Neural cell (in vitro differentiated cells): ENCODE measurements at regions not wholly inside any gene's neighbourhood (a gene's known extent, or its start where the extent isn't known, plus 50 kb on each side); places are given as distances from the start of the nearest gene placed in this dataset.

Experiments
- H2AFZ ChIP-seq: fragments of 200-600, 300-800 bp; sonication (generic), shearing (Covaris generic); 2 replicates; pipeline ENCODE4 v1.6.0; 2014; ENCODE audit warnings: low read depth, mild to moderate bottlenecking, antibody characterized with exemption, low read length, moderate library complexity
- H3F3A ChIP-seq: fragments of 200-600 bp; shearing (Covaris generic); 2 replicates; pipeline ENCODE4 v1.6.1; 2016; ENCODE audit warnings: mild to moderate bottlenecking, moderate library complexity, mixed read lengths, antibody characterized with exemption, low read length; ENCODE audit not compliant: insufficient read depth, poor library complexity, severe bottlenecking
- H3K27ac ChIP-seq: fragments of 200-600, 300-800 bp; sonication (generic), shearing (Covaris generic); 2 replicates; pipeline ENCODE4 v1.5.1; 2014; ENCODE audit warnings: mild to moderate bottlenecking, low read length, moderate library complexity
- H3K27me3 ChIP-seq: fragments of 300-800, 200-600 bp; sonication (generic), shearing (Covaris generic); 2 replicates; pipeline ENCODE4 v1.6.0; 2014; ENCODE audit warnings: mild to moderate bottlenecking, low read depth, low read length, moderate library complexity; ENCODE audit not compliant: insufficient read depth
- H3K36me3 ChIP-seq: fragments of 300-800, 200-600 bp; sonication (generic), shearing (Covaris generic); 2 replicates; pipeline ENCODE4 v1.5.1; 2014; ENCODE audit warnings: mild to moderate bottlenecking, antibody characterized with exemption, low read length, moderate library complexity; ENCODE audit not compliant: insufficient read depth
- H3K4me2 ChIP-seq: fragments of 300-800, 200-600 bp; sonication (generic), shearing (Covaris generic); 2 replicates; pipeline ENCODE4 v1.6.0; 2014; ENCODE audit warnings: mild to moderate bottlenecking, low read length
- H3K4me3 ChIP-seq: fragments of 300-800, 200-600 bp; sonication (generic), shearing (Covaris generic); 2 replicates; pipeline ENCODE4 v1.5.1; 2014; ENCODE audit warnings: mild to moderate bottlenecking, low read length, moderate library complexity
- H3K79me2 ChIP-seq: fragments of 200-600 bp; shearing (Covaris generic); replicated peaks from 2 replicates; pipeline ENCODE4 v1.6.0; 2014; ENCODE audit warnings: mild to moderate bottlenecking, low read length, moderate library complexity; ENCODE audit not compliant: insufficient read depth
- H3K9ac ChIP-seq: fragments of 300-800, 200-600 bp; sonication (generic), shearing (Covaris generic); 2 replicates; pipeline ENCODE4 v1.6.1; 2016; ENCODE audit warnings: mild to moderate bottlenecking, low read length, mixed read lengths
- H3K9me2 ChIP-seq: fragments of 200-600 bp; shearing (Covaris generic); 2 replicates; pipeline ENCODE4 v1.6.1; 2016; ENCODE audit warnings: mild to moderate bottlenecking, low read length, mixed read lengths; ENCODE audit not compliant: insufficient read depth
- H3K9me3 ChIP-seq: fragments of 200-600, 300-800 bp; sonication (generic), shearing (Covaris generic); 2 replicates; pipeline ENCODE4 v1.6.1; 2016; ENCODE audit warnings: mild to moderate bottlenecking, mixed run types, low read length, moderate library complexity, mixed read lengths
- H4K20me1 ChIP-seq: fragments of 200-600 bp; shearing (Covaris generic); 2 replicates; pipeline ENCODE4 v1.6.1; 2016; ENCODE audit warnings: mild to moderate bottlenecking, mixed run types; ENCODE audit not compliant: insufficient read depth
- EP300 ChIP-seq: fragments of 450-650 bp; conservative IDR thresholded peaks from 2 replicates; pipeline ENCODE4 v1.6.1; 2014; ENCODE audit warnings: antibody characterized with exemption, mild to moderate bottlenecking, moderate library complexity; ENCODE audit not compliant: poor library complexity, severe bottlenecking
- EZH2 ChIP-seq: fragments of 200-600, 300-800 bp; shearing (Covaris generic), sonication (generic); IDR thresholded peaks from 2 replicates; pipeline ENCODE4 v1.6.1; 2014; ENCODE audit warnings: antibody characterized with exemption, low read length, borderline replicate concordance, mild to moderate bottlenecking; ENCODE audit not compliant: insufficient read depth, poor library complexity, severe bottlenecking
- MXI1 ChIP-seq: fragments of 450-650 bp; conservative IDR thresholded peaks from 2 replicates; pipeline ENCODE4 v1.6.1; 2014; ENCODE audit warnings: antibody characterized with exemption, mild to moderate bottlenecking; ENCODE audit not compliant: poor library complexity, severe bottlenecking
- POLR2AphosphoS5 ChIP-seq: IDR thresholded peaks from 2 replicates; pipeline ENCODE4 v1.6.1; 2012
- RAD21 ChIP-seq: fragments of 450-650 bp; conservative IDR thresholded peaks from 2 replicates; pipeline ENCODE4 v1.6.1; 2014; ENCODE audit warnings: antibody characterized with exemption, mild to moderate bottlenecking, moderate library complexity
- SMC3 ChIP-seq: fragments of 450-650 bp; conservative IDR thresholded peaks from 2 replicates; pipeline ENCODE4 v1.6.1; 2014; ENCODE audit warnings: antibody characterized with exemption, mild to moderate bottlenecking, moderate library complexity; ENCODE audit not compliant: poor library complexity
- TAF1 ChIP-seq: IDR thresholded peaks from 2 replicates; pipeline ENCODE4 v1.6.1; 2012; ENCODE audit warnings: low read depth
- TF ChIP-seq, protein P1 (sequence below): IDR thresholded peaks from 2 replicates; pipeline ENCODE4 v1.6.1; 2012; ENCODE audit warnings: borderline replicate concordance
- TF ChIP-seq, protein P2 (sequence below): fragments of 450-650 bp; IDR thresholded peaks from 2 replicates; pipeline ENCODE4 v1.5.1; 2014; ENCODE audit warnings: antibody characterized with exemption, mild to moderate bottlenecking, moderate library complexity; ENCODE audit not compliant: poor library complexity, severe bottlenecking

DNA sequence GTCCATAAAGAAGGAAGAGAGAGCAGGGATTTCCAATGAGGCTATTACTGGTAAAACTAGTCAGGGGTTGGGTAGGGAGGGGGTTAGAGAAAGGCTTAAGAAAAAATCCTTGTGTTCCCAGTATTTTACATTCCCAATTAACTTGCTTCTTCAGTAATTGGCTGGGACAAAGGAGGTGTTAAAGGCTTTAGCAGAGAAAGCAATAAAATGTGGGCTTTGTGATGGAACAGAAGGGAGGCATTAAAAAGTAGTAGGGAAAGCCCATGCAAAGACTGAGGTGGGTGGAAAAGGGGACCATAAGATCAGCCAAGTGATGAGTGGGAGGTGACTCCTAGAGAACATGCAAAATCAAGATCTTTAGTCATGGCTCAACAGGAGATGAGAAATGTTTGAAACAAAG is 1467.2 kb downstream of the RPA4 start:
- H3K79me2 ChIP-seq, result no peaks in the 10 kb centered on the region
- no peak overlapping the region for H3K9ac ChIP-seq
- H3K27me3 ChIP-seq, result no peaks in the 10 kb centered on the region
- no peaks in the 10 kb centered on the region for H3K36me3 ChIP-seq
- H3K9me2 ChIP-seq, result no peaks in the 10 kb centered on the region
- no peaks in the 10 kb centered on the region for H4K20me1 ChIP-seq
- H2AFZ ChIP-seq, result no peak overlapping the region
- no peak overlapping the region for H3K4me2 ChIP-seq
- TF ChIP-seq MXI1 (no peak), RAD21 (no peak), TAF1 (no peak), POLR2AphosphoS5 (no peak), SMC3 (no peak), EZH2 (no peak), EP300 (no peak)
- TF ChIP-seq, protein P1, sequence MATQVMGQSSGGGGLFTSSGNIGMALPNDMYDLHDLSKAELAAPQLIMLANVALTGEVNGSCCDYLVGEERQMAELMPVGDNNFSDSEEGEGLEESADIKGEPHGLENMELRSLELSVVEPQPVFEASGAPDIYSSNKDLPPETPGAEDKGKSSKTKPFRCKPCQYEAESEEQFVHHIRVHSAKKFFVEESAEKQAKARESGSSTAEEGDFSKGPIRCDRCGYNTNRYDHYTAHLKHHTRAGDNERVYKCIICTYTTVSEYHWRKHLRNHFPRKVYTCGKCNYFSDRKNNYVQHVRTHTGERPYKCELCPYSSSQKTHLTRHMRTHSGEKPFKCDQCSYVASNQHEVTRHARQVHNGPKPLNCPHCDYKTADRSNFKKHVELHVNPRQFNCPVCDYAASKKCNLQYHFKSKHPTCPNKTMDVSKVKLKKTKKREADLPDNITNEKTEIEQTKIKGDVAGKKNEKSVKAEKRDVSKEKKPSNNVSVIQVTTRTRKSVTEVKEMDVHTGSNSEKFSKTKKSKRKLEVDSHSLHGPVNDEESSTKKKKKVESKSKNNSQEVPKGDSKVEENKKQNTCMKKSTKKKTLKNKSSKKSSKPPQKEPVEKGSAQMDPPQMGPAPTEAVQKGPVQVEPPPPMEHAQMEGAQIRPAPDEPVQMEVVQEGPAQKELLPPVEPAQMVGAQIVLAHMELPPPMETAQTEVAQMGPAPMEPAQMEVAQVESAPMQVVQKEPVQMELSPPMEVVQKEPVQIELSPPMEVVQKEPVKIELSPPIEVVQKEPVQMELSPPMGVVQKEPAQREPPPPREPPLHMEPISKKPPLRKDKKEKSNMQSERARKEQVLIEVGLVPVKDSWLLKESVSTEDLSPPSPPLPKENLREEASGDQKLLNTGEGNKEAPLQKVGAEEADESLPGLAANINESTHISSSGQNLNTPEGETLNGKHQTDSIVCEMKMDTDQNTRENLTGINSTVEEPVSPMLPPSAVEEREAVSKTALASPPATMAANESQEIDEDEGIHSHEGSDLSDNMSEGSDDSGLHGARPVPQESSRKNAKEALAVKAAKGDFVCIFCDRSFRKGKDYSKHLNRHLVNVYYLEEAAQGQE, result no peak
- TF ChIP-seq, protein P2, sequence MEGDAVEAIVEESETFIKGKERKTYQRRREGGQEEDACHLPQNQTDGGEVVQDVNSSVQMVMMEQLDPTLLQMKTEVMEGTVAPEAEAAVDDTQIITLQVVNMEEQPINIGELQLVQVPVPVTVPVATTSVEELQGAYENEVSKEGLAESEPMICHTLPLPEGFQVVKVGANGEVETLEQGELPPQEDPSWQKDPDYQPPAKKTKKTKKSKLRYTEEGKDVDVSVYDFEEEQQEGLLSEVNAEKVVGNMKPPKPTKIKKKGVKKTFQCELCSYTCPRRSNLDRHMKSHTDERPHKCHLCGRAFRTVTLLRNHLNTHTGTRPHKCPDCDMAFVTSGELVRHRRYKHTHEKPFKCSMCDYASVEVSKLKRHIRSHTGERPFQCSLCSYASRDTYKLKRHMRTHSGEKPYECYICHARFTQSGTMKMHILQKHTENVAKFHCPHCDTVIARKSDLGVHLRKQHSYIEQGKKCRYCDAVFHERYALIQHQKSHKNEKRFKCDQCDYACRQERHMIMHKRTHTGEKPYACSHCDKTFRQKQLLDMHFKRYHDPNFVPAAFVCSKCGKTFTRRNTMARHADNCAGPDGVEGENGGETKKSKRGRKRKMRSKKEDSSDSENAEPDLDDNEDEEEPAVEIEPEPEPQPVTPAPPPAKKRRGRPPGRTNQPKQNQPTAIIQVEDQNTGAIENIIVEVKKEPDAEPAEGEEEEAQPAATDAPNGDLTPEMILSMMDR, result no peak
- H3K4me3 ChIP-seq, result no peak overlapping the region
- H3K9me3 ChIP-seq, result no peaks in the 10 kb centered on the region
- H3F3A ChIP-seq, result no peaks in the 10 kb centered on the region
- no peak overlapping the region for H3K27ac ChIP-seq

DNA sequence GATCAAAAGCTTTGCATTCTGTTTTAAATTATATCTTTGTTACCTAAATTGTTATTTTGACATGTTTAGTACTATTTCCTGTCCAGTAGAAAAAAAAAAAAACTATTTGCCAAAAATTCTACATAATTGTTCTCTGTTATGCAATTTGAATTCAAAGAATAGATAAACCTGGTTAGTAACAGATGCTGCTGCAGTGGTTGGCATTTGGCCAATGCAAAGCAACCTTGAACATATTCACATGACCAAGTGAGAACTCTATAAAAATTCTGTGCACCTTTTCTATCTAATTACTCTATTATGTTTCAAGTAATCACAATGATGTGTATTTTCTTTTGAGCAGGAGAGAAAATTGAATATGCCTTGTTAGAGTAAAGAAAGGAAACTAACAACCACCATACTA is 1473.4 kb downstream of the RPA4 start:
- Histone ChIP-seq H2AFZ (no peak overlapping the region), H3K36me3 (no peaks in the 10 kb centered on the region)
- TF ChIP-seq POLR2AphosphoS5 (no peak), RAD21 (no peak), EZH2 (no peak), TAF1 (no peak), EP300 (no peak)
- TF ChIP-seq, protein P2, result no peak
- TF ChIP-seq, protein P1, result no peak

More for the DNA sequence above, 1473.4 kb downstream of the RPA4 start:
- Histone ChIP-seq H3K4me3 (no peak overlapping the region), H3K4me2 (no peak overlapping the region), H3K9ac (no peak overlapping the region), H3K79me2 (no peaks in the 10 kb centered on the region), H3K9me3 (no peaks in the 10 kb centered on the region), H3K27ac (no peak overlapping the region), H3K27me3 (no peaks in the 10 kb centered on the region), H3K9me2 (no peaks in the 10 kb centered on the region), H4K20me1 (no peaks in the 10 kb centered on the region), H3F3A (no peaks in the 10 kb centered on the region)
